ENCODE measurements at regions not wholly inside any gene's neighbourhood (a gene's known extent, or its start where the extent isn't known, plus 50 kb on each side); places are given as distances from the start of the nearest gene placed in this dataset.

DNA sequence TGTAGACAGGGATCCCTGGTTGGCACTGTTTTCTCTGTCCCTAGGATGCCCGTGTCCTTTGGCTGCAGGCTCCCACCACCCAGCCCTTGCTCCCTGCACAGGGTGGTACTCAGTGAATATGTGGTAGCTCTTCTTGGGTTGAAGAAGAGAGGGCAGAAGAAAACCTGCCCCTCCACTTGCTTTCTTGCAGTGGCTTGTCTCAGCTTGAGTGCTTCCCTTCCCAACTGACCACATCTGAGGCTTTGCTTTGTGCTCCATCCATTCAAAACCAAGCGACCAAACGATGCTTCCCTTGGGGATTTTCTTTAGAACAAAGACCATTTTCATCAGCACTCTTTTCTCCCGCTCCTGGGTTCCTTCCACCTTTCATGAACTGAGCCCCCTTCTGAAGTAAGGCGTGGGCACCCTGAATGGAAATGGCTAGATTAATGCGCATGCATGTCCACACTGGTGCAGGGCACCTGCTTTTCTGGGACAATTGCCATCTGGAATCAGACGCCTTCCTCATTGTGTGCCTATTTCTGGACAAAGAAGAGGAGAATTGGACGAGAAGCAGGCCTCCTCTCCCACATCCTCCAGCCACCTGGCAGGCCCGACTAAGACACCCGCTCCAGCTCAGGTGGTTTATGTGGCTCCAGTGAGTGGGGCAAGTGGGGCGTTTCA is 59.1 kb downstream of the ARL4C start:
- TF ChIP-seq ARID3A (IDR thresholded peaks at IDR 0.05; ENCODE audit: low read depth, low read length) = no peak
- H3K4me2 ChIP-seq (ENCODE audit: low read depth, low read length) = no peak overlapping the region
- no peak overlapping the region for H3K9ac ChIP-seq (ENCODE audit: insufficient read depth, low read depth, low read length)
- DNase-seq (ENCODE audit: low spot score) (no peak), ATAC-seq (no peak), FAIRE-seq (no peak)
- intact Hi-C loops (cut with micrococcal nuclease; ENCODE audit: unreplicated experiment) (no loop called here), in situ Hi-C loops (cut with HindIII; ENCODE audit: extremely low pct_ligation_motif_present, low pct_unique_long_range_greater_than_20kb) (no loop called here)
- ChIA-PET POLR2A (no interaction called here), CTCF (ENCODE audit: low intra/inter-chr PET ratio, low total read pairs) (no interaction called here)
- H3K79me2 ChIP-seq (ENCODE audit: insufficient read depth, low read length) = no peaks in the 10 kb centered on the region
- H3K36me3 ChIP-seq (replicated peaks in 1 of 2; ENCODE audit: control insufficient read depth in 1 of 2, insufficient read depth in 2 of 2, low read length in 2 of 2) = no peaks in the 10 kb centered on the region
- H3K9me3 ChIP-seq (ENCODE audit: low read length) = no peaks in the 10 kb centered on the region
- WGBS (ENCODE audit: low lambda C conversion rate) = 50% methylated on average over 11 of the region's 11 CpGs
- no peak overlapping the region for H3K27ac ChIP-seq (ENCODE audit: extremely low read length, insufficient read depth, low read length)
- no peak overlapping the region for H2AFZ ChIP-seq (ENCODE audit: low read length)
- no peaks in the 10 kb centered on the region for H3K4me1 ChIP-seq (ENCODE audit: insufficient read depth, low read length)
- no peaks in the 10 kb centered on the region for H4K20me1 ChIP-seq (ENCODE audit: insufficient read depth, low read length)
- H3K4me3 ChIP-seq (replicated peaks in 1 of 3; ENCODE audit: insufficient read depth in 1 of 3, low read depth in 2 of 3, low read length in 3 of 3) = no peak overlapping the region
- H3K27me3 ChIP-seq (ENCODE audit: control insufficient read depth in 1 of 2, insufficient read depth in 2 of 2, low read length in 2 of 2) = 0 out of 5 replicates have a peak, but pooled peaks cover 2 to 6% of the 10 kb centered on the region in 2 experiments
- BruUV-seq (replicated peaks) = no TSS peak

DNA sequence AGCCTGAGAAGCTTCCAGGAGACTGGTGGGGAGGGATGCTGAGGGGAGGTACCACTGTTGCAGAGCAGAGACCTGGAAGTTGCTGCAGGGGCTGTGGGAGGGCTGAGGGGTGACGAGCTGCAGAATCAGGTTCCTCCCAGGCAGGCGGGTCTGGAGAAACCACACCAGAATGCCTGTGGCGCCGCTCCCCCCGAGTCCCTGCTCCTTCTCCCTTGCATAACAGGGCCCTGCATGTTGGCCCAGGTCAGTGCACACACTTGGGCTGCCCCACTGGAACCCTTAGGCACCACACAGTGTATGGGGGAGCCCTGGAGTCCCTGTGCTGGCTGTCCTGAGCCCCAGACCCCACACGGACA is 60.4 kb downstream of the ARL4C start:
- no peak overlapping the region for H3K9ac ChIP-seq (ENCODE audit: insufficient read depth, low read depth, low read length)
- no peaks in the 10 kb centered on the region for H3K9me3 ChIP-seq (ENCODE audit: low read length)
- no peaks in the 10 kb centered on the region for H3K4me1 ChIP-seq (ENCODE audit: insufficient read depth, low read length)
- FAIRE-seq = no peak
- in situ Hi-C loops (cut with HindIII; ENCODE audit: extremely low pct_ligation_motif_present, low pct_unique_long_range_greater_than_20kb) = no loop called here
- no peak overlapping the region for H3K27ac ChIP-seq (ENCODE audit: extremely low read length, insufficient read depth, low read length)
- no peak overlapping the region for H3K4me2 ChIP-seq (ENCODE audit: low read depth, low read length)
- H3K79me2 ChIP-seq (ENCODE audit: insufficient read depth, low read length) = no peaks in the 10 kb centered on the region
- DNase-seq (ENCODE audit: low spot score) = no peak
- H3K4me3 ChIP-seq (replicated peaks in 1 of 3; ENCODE audit: insufficient read depth in 1 of 3, low read depth in 2 of 3, low read length in 3 of 3) = no peak overlapping the region
- ChIA-PET POLR2A (no interaction called here), CTCF (ENCODE audit: low intra/inter-chr PET ratio, low total read pairs) (no interaction called here)
- no peaks in the 10 kb centered on the region for H4K20me1 ChIP-seq (ENCODE audit: insufficient read depth, low read length)
- 0 out of 5 replicates have a peak, but pooled peaks cover 2 to 6% of the 10 kb centered on the region in 2 experiments for H3K27me3 ChIP-seq (ENCODE audit: control insufficient read depth in 1 of 2, insufficient read depth in 2 of 2, low read length in 2 of 2)
- H2AFZ ChIP-seq (ENCODE audit: low read length) = no peak overlapping the region
- 49% methylated on average over 2 of the region's 6 CpGs for WGBS (ENCODE audit: low lambda C conversion rate)
- intact Hi-C loops (cut with micrococcal nuclease; ENCODE audit: unreplicated experiment) = no loop called here
- no TSS peak for BruUV-seq (replicated peaks)
- ATAC-seq = no peak; the same call in 2 of the 3 replicates
- H3K36me3 ChIP-seq (replicated peaks in 1 of 2; ENCODE audit: control insufficient read depth in 1 of 2, insufficient read depth in 2 of 2, low read length in 2 of 2) = no peaks in the 10 kb centered on the region
- no peak for TF ChIP-seq PTBP1 (IDR thresholded peaks at IDR 0.05; ENCODE audit: low read depth, low read length, poor library complexity, severe bottlenecking)
- TF ChIP-seq ZNF597 (CRISPR knock-in tag; IDR thresholded peaks at IDR 0.05) = no peak
- TF ChIP-seq GATAD2A (CRISPR knock-in tag; IDR thresholded peaks at IDR 0.05) = no peak
- TF ChIP-seq ZNF276 (CRISPR knock-in tag; IDR thresholded peaks at IDR 0.05; ENCODE audit: low read depth) = no peak
- TF ChIP-seq AGO2 (optimal IDR thresholded peaks at IDR 0.05; ENCODE audit: low read depth, low read length) = no peak
- TF ChIP-seq ARID2 (CRISPR knock-in tag; IDR thresholded peaks at IDR 0.05; ENCODE audit: borderline replicate concordance) = no peak
- no peak for TF ChIP-seq HNF1A (IDR thresholded peaks at IDR 0.05; ENCODE audit: low read depth)
- no peak for TF ChIP-seq HNF1A (CRISPR knock-in tag; IDR thresholded peaks at IDR 0.05; ENCODE audit: borderline replicate concordance)

Data from HepG2 (cell line).